ENCODE measurements at regions not wholly inside any gene's neighbourhood (a gene's known extent, or its start where the extent isn't known, plus 50 kb on each side); places are given as distances from the start of the nearest gene placed in this dataset.

GRCh38 chr6:140857739-140858380 lies 1274.9 kb upstream of the GJE1 start:
- TF ChIP-seq, protein P1, sequence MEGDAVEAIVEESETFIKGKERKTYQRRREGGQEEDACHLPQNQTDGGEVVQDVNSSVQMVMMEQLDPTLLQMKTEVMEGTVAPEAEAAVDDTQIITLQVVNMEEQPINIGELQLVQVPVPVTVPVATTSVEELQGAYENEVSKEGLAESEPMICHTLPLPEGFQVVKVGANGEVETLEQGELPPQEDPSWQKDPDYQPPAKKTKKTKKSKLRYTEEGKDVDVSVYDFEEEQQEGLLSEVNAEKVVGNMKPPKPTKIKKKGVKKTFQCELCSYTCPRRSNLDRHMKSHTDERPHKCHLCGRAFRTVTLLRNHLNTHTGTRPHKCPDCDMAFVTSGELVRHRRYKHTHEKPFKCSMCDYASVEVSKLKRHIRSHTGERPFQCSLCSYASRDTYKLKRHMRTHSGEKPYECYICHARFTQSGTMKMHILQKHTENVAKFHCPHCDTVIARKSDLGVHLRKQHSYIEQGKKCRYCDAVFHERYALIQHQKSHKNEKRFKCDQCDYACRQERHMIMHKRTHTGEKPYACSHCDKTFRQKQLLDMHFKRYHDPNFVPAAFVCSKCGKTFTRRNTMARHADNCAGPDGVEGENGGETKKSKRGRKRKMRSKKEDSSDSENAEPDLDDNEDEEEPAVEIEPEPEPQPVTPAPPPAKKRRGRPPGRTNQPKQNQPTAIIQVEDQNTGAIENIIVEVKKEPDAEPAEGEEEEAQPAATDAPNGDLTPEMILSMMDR (IDR thresholded peaks at IDR 0.05): no peak
- no peak for TF ChIP-seq POLR2A (IDR thresholded peaks at IDR 0.05)
